Natural killer cell (primary cell): ENCODE measurements at regions not wholly inside any gene's neighbourhood (a gene's known extent, or its start where the extent isn't known, plus 50 kb on each side); places are given as distances from the start of the nearest gene placed in this dataset.

ENCODE experiments used
- ATAC-seq, 3 donors: fragments of 150-1000 bp in 2 of 3; fragments of 200-7000 bp in 1 of 3; cut with Tn5 transposase; 1 replicate in 1 of 3; 2 replicates in 2 of 3; pipeline ENCODE4 v1.10.0; 2021; ENCODE audit warnings: mild to moderate bottlenecking in 2 of 3, moderate library complexity in 2 of 3
- DNase-seq, 2 donors: peaks; one replicate each; pipeline versions ENCODE4 v3.0.0 to v3.0.0-alpha.2; 2013 to 2021; ENCODE audit warnings: mixed read lengths in 1 of 2
- H3K27ac ChIP-seq: one replicate; pipeline ENCODE4 v1.5.1; 2013; ENCODE audit warnings: mild to moderate bottlenecking, low read length
- H3K27me3 ChIP-seq: one replicate; pipeline ENCODE4 v1.6.1; 2013; ENCODE audit warnings: low read length; ENCODE audit not compliant: control insufficient read depth, insufficient read depth
- H3K36me3 ChIP-seq: one replicate; pipeline ENCODE4 v1.6.1; 2013; ENCODE audit warnings: low read length; ENCODE audit not compliant: control insufficient read depth, insufficient read depth
- H3K4me1 ChIP-seq: one replicate; pipeline ENCODE4 v1.6.1; 2013; ENCODE audit warnings: low read length; ENCODE audit not compliant: control insufficient read depth, insufficient read depth
- H3K4me3 ChIP-seq: one replicate; pipeline ENCODE4 v1.5.1; 2013; ENCODE audit warnings: low read length
- H3K9me3 ChIP-seq: one replicate; pipeline ENCODE4 v1.6.1; 2013; ENCODE audit warnings: low read length; ENCODE audit not compliant: control insufficient read depth, insufficient read depth
- H3K27ac Mint-ChIP-seq, 2 donors: one replicate each; pipeline ENCODE4 v1.8.0; 2022; ENCODE audit warnings: mild to moderate bottlenecking in 2 of 2, mixed read lengths in 2 of 2, moderate library complexity in 1 of 2
- H3K27me3 Mint-ChIP-seq, 2 donors: one replicate each; pipeline ENCODE4 v1.8.0; 2022; ENCODE audit warnings: low read depth in 2 of 2, mixed read lengths in 2 of 2
- H3K36me3 Mint-ChIP-seq: one replicate; pipeline ENCODE4 v1.8.0; 2022; ENCODE audit warnings: mixed read lengths
- H3K4me1 Mint-ChIP-seq, 2 donors: one replicate each; pipeline ENCODE4 v1.8.0; 2022; ENCODE audit warnings: mixed read lengths in 2 of 2
- H3K4me3 Mint-ChIP-seq: one replicate; pipeline ENCODE4 v1.8.0; 2022; ENCODE audit warnings: mild to moderate bottlenecking, moderate library complexity, mixed read lengths
- H3K9me3 Mint-ChIP-seq, 2 donors: one replicate each; pipeline ENCODE4 v1.8.0; 2022; ENCODE audit warnings: mixed read lengths in 2 of 2
- WGBS: methylation state at CpG from one replicate; pipeline ENCODE4 v1.1.7; 2013; ENCODE audit warnings: missing lambda C conversion rate; ENCODE audit not compliant: insufficient coverage; 5-methylcytosine and 5-hydroxymethylcytosine counted together
- intact Hi-C: fragments of 100-400 bp; cut with micrococcal nuclease; formaldehyde crosslinking; loops from one replicate; pipeline ENCODE4 v1.14.2; 2022
- TF ChIP-seq, protein P1 (sequence below): fragments of 200-600 bp; IDR thresholded peaks from one replicate; pipeline ENCODE4 v1.8.0; 2022; ENCODE audit warnings: antibody characterized with exemption

DNA sequence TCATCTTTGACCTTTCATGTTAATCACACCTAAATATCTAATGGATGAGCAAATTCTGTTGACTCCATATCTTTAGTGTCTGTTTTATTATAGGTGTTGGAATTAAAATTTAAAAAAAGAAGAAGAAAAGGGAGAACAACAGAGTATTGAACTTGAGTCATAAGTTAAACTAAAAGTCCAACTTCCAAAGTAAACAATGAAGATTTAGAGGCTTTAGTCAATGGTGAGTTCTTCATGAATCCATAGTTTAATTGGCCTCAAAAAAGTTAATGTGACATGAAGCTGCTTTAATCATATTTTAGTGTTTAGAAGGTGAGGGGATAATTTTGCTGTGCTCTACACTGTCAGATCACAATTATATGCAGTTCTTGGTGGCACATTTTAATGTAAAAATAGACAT, 288.2 kb upstream of the RORA start:
- no peaks in the 10 kb centered on the region for H3K4me1 Mint-ChIP-seq
- TF ChIP-seq, protein P1, sequence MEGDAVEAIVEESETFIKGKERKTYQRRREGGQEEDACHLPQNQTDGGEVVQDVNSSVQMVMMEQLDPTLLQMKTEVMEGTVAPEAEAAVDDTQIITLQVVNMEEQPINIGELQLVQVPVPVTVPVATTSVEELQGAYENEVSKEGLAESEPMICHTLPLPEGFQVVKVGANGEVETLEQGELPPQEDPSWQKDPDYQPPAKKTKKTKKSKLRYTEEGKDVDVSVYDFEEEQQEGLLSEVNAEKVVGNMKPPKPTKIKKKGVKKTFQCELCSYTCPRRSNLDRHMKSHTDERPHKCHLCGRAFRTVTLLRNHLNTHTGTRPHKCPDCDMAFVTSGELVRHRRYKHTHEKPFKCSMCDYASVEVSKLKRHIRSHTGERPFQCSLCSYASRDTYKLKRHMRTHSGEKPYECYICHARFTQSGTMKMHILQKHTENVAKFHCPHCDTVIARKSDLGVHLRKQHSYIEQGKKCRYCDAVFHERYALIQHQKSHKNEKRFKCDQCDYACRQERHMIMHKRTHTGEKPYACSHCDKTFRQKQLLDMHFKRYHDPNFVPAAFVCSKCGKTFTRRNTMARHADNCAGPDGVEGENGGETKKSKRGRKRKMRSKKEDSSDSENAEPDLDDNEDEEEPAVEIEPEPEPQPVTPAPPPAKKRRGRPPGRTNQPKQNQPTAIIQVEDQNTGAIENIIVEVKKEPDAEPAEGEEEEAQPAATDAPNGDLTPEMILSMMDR, result no peak
- Histone ChIP-seq H3K27me3 (no peaks in the 10 kb centered on the region), H3K9me3 (no peaks in the 10 kb centered on the region), H3K36me3 (no peaks in the 10 kb centered on the region), H3K4me3 (no peak overlapping the region), H3K4me1 (no peaks in the 10 kb centered on the region), H3K27ac (no peak overlapping the region)
- no peak overlapping the region for H3K27ac Mint-ChIP-seq
- ATAC-seq, result no peak
- H3K27me3 Mint-ChIP-seq, result peaks cover 2 to 22% of the 10 kb centered on the region in 2 donors
- H3K9me3 Mint-ChIP-seq, result no peaks in the 10 kb centered on the region
- no peak overlapping the region for H3K4me3 Mint-ChIP-seq
- DNase-seq, result no peak
- no peaks in the 10 kb centered on the region for H3K36me3 Mint-ChIP-seq
- intact Hi-C loops, result no loop called here

DNA sequence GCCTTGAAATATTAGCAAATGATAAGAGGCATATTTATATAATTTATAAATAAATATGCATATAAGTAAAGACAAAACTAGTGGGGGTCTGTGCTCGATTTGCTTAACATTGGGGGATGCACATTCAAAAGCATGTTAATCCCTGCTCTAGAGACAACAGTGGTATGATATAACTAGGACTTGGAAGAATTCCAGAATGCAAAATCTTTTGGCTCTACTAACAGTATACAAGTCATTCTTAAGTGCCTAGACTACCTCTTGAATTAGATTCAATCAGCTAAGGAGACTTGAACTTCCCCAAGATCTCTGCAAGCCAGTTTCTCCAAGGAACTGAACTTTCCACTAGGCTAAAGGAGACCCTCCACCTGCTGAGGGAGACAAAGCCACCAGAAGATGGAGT, 282.7 kb upstream of the RORA start:
- DNase-seq (no peak), ATAC-seq (no peak)
- Mint-ChIP-seq H3K4me1 (no peaks in the 10 kb centered on the region), H3K9me3 (no peaks in the 10 kb centered on the region), H3K27ac (no peak overlapping the region), H3K36me3 (no peaks in the 10 kb centered on the region), H3K27me3 (peaks cover 3 to 19% of the 10 kb centered on the region in 2 donors), H3K4me3 (no peak overlapping the region)
- Histone ChIP-seq H3K27me3 (no peaks in the 10 kb centered on the region), H3K27ac (no peak overlapping the region), H3K9me3 (no peaks in the 10 kb centered on the region), H3K4me1 (no peaks in the 10 kb centered on the region), H3K36me3 (no peaks in the 10 kb centered on the region), H3K4me3 (no peak overlapping the region)
- intact Hi-C loops, result no loop called here
- TF ChIP-seq, protein P1, result no peak
- no CpG with 5 or more reads among the region's 1 CpG for WGBS

DNA sequence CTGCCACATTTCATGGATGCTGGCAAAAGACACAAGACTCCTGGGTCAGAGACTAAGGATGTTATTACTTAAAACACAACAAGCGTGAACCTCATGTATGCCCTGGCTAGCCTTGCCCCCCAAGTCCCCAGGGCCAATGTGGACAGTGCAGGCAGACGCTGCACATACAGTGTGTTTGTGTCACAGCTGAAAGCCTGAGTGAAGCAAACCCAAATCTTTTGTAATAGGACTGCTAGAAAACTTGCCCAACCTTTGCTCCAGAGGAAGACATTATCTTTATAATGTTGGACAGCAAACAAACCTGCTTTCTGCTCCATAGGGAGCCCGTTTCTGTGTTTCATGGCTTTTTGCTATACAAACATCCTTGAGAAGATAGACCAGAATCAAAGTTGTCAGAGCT, 282.0 kb upstream of the RORA start:
- Histone ChIP-seq H3K4me3 (no peak overlapping the region), H3K36me3 (no peaks in the 10 kb centered on the region), H3K9me3 (no peaks in the 10 kb centered on the region), H3K27me3 (no peaks in the 10 kb centered on the region), H3K4me1 (no peaks in the 10 kb centered on the region), H3K27ac (no peak overlapping the region)
- peaks cover 3 to 23% of the 10 kb centered on the region in 2 donors for H3K27me3 Mint-ChIP-seq
- no peak overlapping the region for H3K4me3 Mint-ChIP-seq
- intact Hi-C loops, result no loop called here
- TF ChIP-seq, protein P1, result no peak
- H3K36me3 Mint-ChIP-seq, result no peaks in the 10 kb centered on the region
- H3K9me3 Mint-ChIP-seq, result no peaks in the 10 kb centered on the region
- H3K27ac Mint-ChIP-seq, result no peak overlapping the region
- DNase-seq, result no peak
- H3K4me1 Mint-ChIP-seq, result no peaks in the 10 kb centered on the region
- no peak for ATAC-seq
- WGBS, result 96% methylated on average over 3 of the region's 3 CpGs

DNA sequence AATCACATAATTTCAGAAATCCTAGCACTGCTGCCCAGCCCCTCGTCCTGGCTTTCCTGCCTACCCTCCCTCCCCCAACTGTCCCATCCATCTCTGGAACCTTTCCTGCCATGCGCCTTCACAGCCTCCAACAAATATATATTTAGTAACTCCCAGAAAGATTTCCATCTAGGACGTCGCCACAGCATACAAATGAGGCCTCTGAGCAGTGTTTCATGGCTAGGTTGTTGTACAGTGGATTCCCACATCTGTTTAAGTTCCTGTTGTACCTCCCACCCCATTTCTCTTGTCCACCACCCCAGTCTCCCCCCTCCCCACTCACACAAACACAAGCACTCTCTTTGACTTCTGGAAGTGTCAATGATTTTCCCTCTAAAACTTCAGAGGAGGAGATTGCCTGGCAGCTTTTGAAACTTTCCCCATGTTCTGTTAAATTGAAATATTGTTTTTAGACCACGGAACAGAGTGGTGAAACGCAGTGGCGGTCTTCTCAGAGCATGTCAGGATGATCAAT, 280.3 kb upstream of the RORA start:
- WGBS, result 80% methylated on average over 7 of the region's 7 CpGs
- no peaks in the 10 kb centered on the region for H3K4me1 ChIP-seq
- H3K27me3 ChIP-seq, result no peaks in the 10 kb centered on the region
- Mint-ChIP-seq H3K27ac (no peak overlapping the region), H3K9me3 (no peaks in the 10 kb centered on the region), H3K36me3 (no peaks in the 10 kb centered on the region), H3K27me3 (peaks cover 8 to 23% of the 10 kb centered on the region in 2 donors), H3K4me1 (no peaks in the 10 kb centered on the region), H3K4me3 (no peak overlapping the region)
- intact Hi-C loops, result no loop called here
- TF ChIP-seq, protein P1, result no peak
- no peaks in the 10 kb centered on the region for H3K9me3 ChIP-seq
- no peak for ATAC-seq
- H3K36me3 ChIP-seq, result no peaks in the 10 kb centered on the region
- no peak overlapping the region for H3K4me3 ChIP-seq
- H3K27ac ChIP-seq, result no peak overlapping the region
- no peak for DNase-seq
